ENCODE measurements at regions not wholly inside any gene's neighbourhood (a gene's known extent, or its start where the extent isn't known, plus 50 kb on each side); places are given as distances from the start of the nearest gene placed in this dataset.

DNA sequence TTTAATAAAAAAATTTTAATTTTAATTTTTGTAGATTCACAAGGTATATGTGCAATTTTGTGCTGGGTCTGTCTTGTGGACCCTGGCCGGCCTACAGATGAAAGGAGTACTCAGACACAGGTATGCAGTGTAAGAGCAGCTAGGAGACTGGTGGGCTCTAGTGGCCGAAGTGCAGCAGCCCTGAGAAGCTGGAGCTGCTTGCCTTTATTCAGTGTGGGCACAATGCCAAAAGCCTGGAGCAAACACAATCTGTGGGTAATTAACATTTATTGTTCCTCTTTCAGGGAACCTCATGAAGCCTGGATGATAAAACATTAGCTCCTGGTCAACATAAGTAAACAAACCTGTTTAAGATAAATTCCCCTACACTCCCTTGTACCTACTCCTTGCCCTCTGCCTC, 135.7 kb upstream of the SEL1L start:
- no peak for DNase-seq (ENCODE audit: low spot score)

DNA sequence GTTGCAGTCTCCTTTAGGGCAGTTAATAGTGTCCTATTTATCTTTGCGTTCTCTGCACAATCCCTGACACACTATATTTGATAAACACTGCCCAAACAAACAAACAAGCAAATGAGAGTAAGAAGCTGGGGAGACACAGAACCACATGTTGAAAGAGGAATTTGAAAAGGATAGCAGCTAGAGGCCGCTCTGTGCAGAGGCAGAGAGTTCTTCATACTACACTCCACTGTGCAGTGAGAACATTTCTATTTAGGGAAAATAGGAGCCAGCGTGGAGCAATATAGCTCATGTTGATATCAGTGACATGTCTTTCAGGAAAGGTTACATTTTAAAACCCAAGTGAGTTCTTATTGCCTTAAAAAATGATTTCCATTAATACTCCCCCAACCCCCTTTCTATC, 140.3 kb upstream of the SEL1L start:
- DNase-seq (ENCODE audit: low spot score) = no peak

DNA sequence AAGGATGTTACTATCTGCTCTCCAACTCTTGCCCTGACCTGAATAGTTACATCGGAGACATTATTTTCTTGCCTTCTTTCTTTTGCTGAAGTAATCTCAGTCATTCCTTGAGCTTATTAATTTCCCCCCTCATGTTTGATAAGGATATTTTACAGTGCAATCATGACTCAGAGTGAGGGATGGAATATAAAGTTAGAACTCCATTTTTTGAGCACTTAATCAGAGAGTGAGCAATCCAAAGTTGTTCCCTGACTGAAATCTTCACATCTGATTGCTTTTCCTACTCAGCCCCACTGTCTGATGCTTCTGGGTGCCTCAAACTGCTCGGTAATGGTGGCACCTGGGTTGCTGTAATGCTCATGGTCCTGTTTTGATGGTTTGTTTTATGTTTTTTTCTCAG, 142.7 kb upstream of the SEL1L start:
- no peak for DNase-seq (ENCODE audit: low spot score)

DNA sequence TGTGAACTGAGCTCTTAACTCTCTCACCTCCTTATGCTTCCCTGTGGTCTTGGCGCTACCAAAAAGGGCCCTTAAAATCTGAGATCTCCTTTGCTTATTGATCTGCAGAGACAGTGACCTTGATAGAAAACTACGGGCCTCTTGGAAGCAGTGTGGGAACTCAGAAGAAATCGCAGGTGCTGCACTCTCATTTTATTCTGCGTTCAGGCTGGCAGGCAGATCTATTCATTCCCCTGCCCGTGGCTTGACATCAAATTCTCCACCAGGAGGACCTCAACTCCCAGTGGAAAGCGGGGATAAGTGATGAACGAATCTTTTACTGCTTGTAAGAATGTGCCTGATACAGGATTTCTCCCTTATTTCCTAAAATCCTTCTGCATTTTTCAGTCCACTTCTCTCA, 143.2 kb upstream of the SEL1L start:
- no peak for DNase-seq (ENCODE audit: low spot score)

DNA sequence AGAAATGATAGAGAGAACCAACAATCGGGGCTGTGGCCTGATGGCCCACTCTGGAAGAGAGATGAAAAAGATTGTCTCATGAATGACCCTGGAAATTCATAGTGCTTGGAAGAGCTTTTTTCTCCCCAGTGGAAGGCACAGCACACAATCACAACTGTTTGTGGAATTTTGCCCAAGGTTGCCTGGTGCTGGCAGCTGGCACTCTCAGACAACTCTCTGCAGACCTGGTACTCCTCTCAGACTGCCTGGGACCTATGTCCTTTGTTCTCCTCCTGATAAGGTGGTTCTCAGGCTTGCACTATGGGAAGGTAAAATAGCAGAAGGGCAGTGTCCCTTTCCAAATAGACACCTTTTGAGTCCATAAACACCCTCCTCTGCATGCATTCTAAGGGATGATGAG, 144.1 kb upstream of the SEL1L start:
- DNase-seq (ENCODE audit: low spot score) = no peak

DNA sequence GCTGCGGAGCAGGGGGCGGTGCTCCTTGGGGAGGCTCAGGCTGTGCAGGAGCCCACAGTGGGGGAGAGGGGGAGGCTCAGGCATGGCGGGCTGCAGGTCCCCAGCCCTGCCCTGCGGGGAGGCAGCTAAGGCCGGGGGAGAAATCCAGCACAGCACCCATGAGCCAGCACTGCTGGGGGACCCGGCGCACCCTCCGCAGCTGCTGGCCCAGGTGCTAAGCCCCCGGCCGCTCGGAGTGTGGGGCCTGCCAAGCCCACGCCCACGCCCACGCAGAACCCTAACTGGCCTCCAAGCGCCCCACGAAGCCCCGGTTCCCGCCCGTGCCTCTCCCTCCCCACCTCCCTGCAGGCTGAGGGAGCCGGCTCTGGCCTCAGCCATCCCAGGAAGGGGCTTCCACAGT, 145.6 kb upstream of the SEL1L start:
- no peak for DNase-seq (ENCODE audit: low spot score)

DNA sequence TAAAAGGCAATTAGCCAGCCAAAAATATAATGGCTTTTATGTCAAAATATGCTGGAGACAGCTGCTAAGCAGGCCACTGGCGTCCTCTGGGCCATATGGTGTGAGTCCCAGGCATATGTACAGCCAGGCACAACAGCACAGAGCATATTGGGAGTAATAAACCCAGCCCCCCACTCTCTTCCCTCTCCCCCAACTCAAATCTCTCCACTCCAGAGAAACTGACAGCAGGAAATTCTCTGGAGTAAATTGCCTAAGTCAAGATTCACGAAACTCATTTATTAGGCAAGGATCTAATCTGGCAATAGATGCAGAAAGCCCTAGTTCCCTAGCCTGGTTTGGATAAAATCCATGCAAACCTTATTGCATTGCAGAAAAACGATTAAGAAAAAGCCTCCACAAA, 147.9 kb upstream of the SEL1L start:
- DNase-seq (ENCODE audit: low spot score) = no peak

DNA sequence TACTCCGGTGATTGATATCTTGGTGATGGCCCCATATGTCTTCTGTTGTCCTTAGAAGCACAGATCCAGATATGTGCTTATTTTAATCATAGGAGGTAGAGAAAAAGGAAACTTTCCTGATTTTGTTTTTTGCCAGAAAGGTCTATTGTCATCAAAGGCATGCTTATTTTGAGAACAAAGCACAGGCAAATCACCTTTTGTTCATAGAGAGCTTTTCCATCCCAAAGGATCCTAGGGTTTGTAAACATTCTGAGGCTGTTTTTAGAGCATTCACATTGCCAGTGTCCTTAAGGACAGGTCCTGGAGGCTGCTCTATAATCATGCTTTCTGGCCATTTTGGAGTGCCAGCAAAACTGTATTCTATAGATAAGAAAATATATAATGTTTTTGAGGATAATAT, 148.5 kb upstream of the SEL1L start:
- no peak for DNase-seq (ENCODE audit: low spot score)

DNA sequence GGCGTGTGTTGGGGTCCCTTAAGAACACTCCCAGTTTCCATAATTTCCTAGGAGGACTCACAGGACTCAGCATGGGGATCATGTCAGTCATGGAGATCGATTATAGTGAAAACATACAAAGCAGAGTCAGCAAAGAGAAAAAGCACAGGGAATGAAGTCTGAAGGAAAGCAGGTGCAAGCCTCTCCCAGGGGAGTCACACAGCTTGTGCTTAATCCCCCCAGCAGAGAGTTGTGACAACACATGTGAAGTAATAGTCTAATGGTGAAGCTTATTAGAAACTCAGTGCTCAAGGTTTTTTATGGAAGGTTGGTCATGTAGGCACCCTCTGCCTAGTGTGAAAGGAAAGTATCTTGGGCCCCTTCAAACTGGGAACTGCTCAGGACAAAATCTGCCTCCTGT, 149.0 kb upstream of the SEL1L start:
- no peak for DNase-seq (ENCODE audit: low spot score)

DNA sequence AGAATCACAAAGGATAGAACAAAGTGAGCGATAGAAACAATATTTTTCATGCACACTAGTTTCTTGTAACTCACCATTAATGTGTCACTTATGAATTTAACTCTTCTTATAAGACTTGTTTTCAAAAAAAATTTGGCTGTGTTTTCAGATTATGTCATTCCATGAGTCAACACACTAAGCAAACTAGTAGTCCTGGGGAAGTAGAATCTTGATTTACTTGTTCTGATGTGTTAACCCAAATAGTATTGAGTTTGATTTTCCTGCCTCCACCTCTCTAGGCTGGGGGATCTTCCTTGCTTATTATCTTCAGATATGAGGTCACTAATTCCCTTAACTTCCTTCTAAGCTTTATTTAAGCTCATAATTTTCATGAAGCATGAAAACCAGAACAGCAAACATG, 151.0 kb upstream of the SEL1L start:
- DNase-seq (ENCODE audit: low spot score) = no peak

DNA sequence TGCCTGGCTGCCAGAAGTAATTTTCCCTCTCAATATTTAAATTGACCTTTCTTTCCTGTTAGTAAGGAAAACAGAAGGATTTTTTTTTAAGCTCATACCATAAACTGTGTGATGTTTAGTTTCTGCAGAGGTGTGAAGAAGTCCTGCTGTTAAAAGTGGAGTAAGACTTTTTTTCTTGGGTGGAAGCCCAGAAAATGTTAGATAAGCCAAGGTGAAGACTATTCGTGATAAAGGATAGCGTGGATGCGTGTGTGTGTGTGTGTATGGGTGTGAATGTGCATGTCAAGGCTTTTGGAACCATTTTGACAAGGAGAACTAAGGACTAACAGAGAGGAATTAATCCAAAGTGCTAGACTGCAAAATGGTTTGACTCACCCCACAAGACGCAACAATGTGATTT, 152.9 kb upstream of the SEL1L start:
- no peak for DNase-seq (ENCODE audit: low spot score)

DNA sequence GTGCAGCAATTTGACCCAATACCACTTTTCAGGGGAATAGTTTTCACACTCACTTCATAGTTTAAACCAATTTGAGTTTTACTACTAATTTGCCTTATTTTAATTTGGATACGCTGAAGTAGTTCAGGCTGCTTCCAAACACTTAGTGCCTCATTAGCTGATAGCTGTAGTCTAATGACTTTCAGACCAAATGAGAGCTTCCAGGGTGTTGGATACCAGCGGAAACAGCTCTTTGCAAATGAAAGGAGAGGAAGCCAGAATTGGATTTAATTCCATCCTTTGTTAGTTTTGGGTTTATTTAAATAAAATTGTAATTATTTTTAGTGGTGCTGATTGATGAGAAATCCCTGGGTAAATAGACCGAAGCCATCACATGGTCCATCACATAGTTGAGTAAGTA, 158.3 kb upstream of the SEL1L start:
- DNase-seq (ENCODE audit: low spot score) = no peak

DNA sequence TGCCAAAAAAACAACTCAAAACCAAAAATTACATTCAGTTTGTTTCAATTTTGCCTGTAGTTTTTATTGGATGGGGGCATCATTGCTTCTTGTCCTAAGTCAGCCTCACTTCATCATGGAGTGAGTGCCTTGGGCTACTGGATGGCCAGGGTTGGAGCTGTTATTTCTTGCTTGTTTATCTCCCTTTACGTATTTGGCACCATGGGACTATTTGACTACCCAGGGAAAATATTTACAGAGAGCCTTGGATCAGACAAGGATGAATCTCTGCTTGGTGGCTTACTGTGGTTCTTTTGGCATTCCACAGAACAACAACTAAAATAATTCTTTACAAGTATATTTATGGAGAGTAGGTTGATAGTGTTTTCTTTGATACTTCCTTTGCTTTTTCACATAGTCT, 160.8 kb upstream of the SEL1L start:
- DNase-seq (ENCODE audit: low spot score) = no peak

DNA sequence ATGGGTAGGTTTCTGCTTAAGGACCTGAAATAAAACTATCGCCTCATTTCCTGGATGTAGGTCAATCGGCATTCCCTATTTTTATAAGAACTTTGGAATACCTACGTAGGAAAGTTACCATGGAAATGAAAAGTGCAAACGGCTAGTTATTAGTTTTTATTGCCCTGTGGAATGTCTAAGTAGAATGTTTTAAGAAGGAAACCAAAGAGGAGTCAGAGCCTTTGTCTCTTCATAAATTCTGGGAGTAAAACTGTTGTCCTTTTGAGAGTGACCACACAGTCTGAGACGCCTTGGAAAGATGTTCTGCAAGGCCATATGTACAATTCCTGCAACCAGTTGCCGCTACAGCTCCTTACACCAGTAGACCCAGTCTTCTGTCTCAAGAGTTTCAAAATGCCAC, 176.0 kb upstream of the SEL1L start:
- DNase-seq (ENCODE audit: low spot score) = no peak

DNA sequence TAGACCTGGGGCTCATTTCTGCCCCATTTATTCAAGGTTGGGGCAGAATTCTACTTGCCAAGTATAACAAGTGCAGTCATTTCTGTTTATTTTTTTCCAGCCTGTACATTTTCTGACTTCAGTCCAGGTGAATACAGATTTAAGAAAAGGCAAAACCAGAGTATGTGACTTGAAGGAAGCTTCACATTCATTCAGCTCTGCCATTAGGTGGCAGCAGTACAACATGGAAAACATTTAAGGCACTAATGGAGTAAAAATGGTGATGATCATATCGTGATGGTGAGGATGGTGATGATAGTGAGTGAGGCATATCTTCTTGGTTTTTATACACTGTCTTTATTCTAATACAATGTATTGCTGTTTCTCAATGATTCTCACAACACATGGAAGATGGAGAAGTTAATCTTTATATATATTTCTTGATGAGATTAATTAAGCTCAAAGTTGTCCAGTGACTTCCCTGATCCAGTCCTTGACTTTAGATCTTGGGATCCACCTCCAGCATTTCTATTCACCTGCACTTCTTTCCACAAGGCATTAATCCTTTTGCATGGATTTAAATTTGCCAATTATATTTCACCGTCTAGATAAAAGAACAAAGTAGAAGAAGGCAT, 176.7 kb upstream of the SEL1L start:
- DNase-seq (ENCODE audit: low spot score) = no peak

DNA sequence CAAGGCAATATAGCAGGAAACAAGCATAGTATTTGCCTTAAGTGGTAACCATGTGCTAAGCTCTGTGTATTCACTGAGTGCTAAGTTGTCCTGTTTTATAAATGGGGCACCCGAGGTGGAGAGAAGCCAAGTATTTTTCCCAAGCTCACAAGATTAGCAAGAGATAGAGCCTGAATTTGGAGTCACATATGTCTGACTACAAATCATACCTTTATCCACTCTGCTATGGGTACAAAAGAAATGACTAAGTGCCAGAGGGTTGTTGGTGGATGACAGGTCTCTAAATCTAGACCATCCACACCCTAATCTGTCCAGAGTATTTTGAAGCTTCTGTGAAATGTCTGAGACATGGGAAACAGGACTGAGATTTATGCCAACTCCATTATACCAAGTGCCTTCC, 182.1 kb upstream of the SEL1L start:
- no peak for DNase-seq (ENCODE audit: low spot score)

DNA sequence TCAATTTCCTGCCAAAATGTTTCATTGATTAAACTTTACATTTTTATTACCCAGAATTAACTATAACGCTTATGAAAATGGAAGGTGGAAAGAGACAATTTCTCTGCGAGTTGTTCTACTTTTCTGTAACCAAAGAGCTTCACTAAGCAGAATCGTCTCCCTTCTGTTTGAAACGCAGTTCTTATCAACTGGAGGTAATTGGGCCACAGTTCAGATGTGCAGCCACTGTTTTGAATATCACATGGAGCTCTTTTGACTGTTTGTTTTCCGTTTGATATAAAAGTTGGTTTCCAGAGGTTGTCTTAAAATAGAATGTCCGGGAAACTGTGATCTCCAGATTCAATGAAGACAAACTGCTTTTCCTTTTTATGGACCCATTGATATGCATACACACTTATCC, 183.3 kb upstream of the SEL1L start:
- DNase-seq (ENCODE audit: low spot score) = no peak

DNA sequence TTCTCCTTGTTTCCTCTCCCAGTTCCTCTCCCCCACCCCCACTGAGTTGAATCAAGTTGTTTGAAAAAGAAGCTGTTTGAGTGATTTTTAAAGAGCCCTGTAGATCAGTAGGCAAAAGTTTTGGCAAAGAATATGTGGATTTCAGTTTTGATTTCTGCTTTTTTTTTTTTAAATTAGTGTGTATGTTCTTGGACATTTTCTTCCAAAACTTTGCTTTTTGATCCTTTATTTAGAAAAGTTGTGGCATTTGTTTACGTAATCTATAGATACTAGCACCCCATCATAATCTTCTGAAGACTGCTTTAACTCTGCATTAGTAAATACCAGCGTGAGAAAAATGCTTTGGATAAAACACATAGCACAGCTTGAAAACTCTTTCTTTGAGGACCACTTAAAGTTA, 190.3 kb upstream of the SEL1L start:
- DNase-seq (ENCODE audit: low spot score) = no peak

DNA sequence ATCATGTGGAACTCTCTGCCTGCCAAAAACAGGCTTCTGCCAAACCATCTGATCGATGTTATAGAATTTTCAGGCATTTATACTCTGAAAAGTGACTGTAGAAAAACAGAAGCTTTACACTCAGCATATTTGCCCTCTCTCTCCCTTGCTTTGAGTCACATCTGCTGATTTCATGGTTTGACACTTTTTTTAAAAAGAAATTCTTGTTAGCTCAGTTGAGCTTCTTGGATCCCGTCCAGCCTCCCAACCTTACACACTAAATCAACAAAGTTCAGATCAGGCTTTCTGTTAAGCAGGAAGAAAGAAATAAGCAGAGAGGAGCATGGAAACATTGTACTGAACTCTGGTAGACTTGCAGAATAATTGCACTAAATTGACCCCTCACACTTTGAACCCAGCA, 193.6 kb upstream of the SEL1L start:
- peak; percentile 79 for DNase-seq (ENCODE audit: low spot score)

DNA sequence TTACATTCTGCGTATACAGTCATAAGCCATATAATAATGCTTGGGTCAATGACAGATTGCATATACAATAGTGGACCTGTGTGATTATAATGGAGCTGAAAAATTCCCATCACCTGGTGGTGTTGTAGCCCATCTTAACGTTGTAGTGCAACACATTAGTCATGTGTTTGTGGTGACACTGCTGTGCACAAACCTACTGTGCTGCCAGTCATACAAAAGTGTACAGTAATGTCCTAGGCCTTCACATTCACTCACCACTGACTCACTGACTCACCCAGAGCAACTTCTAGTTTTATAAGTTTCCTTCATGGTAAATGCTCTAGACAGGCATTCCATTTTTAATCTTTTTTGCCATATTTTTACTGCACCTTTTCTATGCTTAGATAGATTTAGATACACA, 194.8 kb upstream of the SEL1L start:
- no peak for DNase-seq (ENCODE audit: low spot score)

DNA sequence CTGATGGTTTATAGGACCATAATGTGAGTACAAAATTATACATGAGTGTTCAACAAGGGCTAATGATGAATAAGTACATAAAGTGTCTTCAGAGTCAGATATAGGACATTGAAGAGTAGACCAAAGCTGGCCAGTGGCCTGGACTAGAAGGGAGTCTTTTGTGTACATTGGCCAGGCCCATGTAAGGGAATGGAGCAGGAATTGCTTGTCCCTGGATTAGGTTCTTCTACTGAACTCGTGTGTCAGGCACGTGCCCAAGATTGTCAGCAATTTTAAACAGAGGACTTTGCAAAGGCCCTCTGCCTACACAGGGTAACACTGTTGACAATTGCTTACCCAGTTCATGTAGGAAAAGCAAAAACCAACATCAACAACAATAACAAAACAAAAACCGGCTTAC, 196.0 kb upstream of the SEL1L start:
- DNase-seq (ENCODE audit: low spot score) = no peak

DNA sequence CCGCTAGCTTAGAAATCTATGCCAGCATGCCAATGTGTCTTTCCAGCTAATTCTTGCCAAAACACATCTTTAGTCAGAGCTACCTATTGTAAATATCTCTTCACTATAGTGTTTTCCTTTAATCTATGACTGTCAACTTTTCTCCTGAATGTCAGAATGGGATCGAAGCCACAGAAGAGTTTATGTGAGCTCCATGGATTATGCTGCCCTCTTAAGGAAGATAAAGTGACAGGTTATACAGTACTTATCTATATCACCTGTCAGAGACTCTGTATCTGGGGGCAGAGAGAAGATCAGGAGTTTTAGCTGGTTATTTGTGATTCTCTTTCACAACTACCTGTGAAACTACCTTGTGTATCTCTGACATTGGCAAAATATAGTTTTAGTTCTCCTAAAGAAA, 204.3 kb upstream of the SEL1L start:
- no peak for DNase-seq (ENCODE audit: low spot score)

DNA sequence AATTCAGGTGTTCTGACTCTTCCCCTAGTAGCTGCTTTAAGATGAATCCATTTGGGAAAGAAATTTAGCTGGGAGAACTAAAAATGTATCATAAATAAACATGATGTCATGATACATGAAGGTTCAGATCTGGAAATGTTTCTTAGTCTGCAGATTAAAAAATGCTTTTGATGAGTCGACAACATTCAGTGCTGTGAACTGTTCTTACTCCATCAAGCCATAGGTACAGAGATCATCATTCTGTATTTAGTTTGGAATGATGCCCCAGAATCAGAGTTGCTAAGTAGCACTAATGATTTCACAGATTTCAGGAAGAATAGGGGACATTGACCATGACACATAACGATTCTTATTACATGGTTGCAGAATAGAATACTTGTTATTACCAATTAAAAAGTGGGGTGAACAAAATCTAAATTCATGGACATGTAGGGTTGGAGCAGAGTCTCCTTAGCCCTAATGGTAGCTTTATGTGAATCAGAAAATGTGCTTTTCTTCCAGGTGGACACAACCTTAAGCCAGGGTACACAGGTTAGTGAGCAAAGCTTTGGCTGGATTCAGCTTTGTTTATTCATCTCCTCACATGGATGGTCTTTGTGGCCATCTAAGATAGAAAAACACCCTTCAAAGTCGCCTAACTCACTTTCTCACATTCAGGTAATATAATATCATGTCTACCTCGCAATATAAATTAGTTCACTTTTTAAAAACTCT, 205.4 kb upstream of the SEL1L start:
- DNase-seq (ENCODE audit: low spot score) = no peak

DNA sequence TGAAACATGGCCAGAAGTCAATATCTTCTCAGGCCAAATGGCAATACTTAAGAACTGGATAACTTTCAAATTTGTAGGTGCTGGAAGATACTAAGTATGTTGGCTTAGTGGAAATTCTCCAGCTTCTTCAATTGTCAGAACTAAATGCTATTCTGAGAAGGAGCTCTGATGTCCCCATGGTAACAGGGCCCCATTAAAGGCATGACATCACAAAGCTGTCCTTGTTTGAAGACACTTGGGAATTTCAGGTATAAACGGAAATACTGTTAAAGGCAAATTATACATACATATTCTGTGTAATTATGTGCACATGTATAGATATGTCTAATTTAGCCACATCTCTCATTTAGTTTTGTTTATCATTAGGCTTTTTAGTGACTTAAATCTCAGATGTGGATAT, 210.0 kb upstream of the SEL1L start:
- no peak for DNase-seq (ENCODE audit: low spot score)
